Nephron progenitor cell (in vitro differentiated cells): ENCODE measurements at regions not wholly inside any gene's neighbourhood (a gene's known extent, or its start where the extent isn't known, plus 50 kb on each side); places are given as distances from the start of the nearest gene placed in this dataset.

Experiments
- DNase-seq: peaks from one replicate; pipeline ENCODE4 v3.0.0; 2021
- H3K27ac Mint-ChIP-seq: 2 replicates; pipeline ENCODE4 v1.8.0; 2021; ENCODE audit warnings: mild to moderate bottlenecking, moderate library complexity, mixed read lengths
- H3K27me3 Mint-ChIP-seq: 2 replicates; pipeline ENCODE4 v1.8.0; 2021; ENCODE audit warnings: mild to moderate bottlenecking, low read depth, mixed read lengths; ENCODE audit not compliant: poor library complexity
- H3K36me3 Mint-ChIP-seq: 2 replicates; pipeline ENCODE4 v1.8.0; 2021; ENCODE audit warnings: low read depth, mixed read lengths
- H3K4me1 Mint-ChIP-seq: 2 replicates; pipeline ENCODE4 v1.8.0; 2021; ENCODE audit warnings: mixed read lengths
- H3K4me3 Mint-ChIP-seq: 2 replicates; pipeline ENCODE4 v1.8.0; 2021; ENCODE audit warnings: mild to moderate bottlenecking, moderate library complexity, mixed read lengths
- H3K9me3 Mint-ChIP-seq: 2 replicates; pipeline ENCODE4 v1.8.0; 2021; ENCODE audit warnings: mild to moderate bottlenecking, moderate library complexity, mixed read lengths
- TF ChIP-seq, protein P1 (sequence below): fragments of 200-600 bp; sonication (generic); IDR thresholded peaks from 2 replicates; pipeline ENCODE4 v1.5.0; 2021; ENCODE audit warnings: antibody characterized with exemption

DNA sequence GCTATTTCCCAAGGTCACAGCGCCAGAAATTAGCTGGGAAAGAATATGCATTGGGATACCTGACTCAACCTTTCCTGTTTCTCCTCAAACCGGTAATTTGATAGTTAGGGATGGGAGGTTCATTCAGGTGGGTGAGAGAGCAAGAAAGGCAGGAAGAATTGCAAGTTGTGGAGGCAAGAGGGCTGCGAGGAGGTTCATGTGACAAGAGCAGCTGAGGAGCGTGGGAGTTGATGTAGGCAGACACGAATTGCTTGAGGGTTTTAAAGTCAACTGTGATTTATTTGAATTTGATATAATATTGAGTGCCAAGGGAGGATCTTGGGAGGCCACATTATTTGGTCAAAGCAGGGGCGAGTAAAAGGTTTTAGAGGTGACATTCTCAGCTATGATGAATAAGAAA is 329.0 kb downstream of the STIM2 start:
- no peak for DNase-seq
- Mint-ChIP-seq H3K27ac (no peak overlapping the region), H3K9me3 (no peaks in the 10 kb centered on the region), H3K4me3 (no peak overlapping the region), H3K4me1 (peaks cover 5% of the 10 kb centered on the region), H3K27me3 (peaks cover 10% of the 10 kb centered on the region), H3K36me3 (no peaks in the 10 kb centered on the region)
- TF ChIP-seq, protein P1, sequence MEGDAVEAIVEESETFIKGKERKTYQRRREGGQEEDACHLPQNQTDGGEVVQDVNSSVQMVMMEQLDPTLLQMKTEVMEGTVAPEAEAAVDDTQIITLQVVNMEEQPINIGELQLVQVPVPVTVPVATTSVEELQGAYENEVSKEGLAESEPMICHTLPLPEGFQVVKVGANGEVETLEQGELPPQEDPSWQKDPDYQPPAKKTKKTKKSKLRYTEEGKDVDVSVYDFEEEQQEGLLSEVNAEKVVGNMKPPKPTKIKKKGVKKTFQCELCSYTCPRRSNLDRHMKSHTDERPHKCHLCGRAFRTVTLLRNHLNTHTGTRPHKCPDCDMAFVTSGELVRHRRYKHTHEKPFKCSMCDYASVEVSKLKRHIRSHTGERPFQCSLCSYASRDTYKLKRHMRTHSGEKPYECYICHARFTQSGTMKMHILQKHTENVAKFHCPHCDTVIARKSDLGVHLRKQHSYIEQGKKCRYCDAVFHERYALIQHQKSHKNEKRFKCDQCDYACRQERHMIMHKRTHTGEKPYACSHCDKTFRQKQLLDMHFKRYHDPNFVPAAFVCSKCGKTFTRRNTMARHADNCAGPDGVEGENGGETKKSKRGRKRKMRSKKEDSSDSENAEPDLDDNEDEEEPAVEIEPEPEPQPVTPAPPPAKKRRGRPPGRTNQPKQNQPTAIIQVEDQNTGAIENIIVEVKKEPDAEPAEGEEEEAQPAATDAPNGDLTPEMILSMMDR = no peak

DNA sequence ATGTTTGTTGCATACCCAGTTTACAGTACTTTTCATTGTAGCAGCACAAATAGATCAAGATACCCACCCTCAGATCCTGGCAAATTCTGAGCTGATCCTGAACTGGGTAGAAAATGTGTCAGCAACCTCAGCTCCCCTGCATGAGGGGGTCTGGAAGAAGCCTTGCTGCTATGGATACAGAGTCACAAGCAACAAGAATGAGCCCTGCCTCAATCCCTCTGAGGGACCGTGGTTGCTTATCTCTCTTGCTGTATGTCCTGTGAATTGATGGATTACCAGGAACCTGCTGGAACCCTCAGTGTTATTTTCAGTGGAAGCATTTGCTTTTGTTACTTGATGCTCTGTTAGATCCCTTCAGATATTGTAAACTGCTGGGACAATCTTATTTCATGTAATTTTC is 331.0 kb downstream of the STIM2 start:
- Mint-ChIP-seq H3K9me3 (no peaks in the 10 kb centered on the region), H3K27ac (no peak overlapping the region), H3K36me3 (no peaks in the 10 kb centered on the region), H3K27me3 (peaks cover 17% of the 10 kb centered on the region), H3K4me1 (peaks cover 5% of the 10 kb centered on the region), H3K4me3 (no peak overlapping the region)
- TF ChIP-seq, protein P1 = no peak
- DNase-seq = no peak

DNA sequence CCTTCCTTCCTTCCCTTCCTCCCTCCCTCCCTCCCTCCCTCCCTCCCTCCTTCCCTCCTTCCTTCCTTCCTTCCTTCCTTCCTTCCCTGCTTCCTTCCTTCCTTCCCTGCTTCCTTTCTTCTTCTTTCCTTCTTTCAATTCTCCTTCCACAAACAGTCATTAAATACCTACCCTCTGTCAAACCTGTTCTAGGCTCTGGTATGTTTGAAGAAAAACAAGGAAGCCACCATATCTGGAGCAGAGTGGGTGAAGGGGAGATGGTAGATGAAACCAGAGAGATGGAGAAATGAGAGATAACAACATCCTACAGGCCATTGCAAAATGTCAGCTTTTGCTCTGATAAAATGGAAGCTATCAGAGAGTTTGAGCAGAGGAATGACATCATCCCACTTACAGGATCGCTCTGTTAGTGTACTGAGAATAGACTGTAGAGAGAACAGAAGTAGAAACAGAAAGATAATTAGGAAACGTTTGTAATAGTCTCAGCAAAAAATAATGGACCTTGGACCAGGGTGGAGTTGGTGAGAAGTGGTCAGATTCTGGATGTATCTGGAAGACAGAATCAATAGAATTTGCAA is 334.0 kb downstream of the STIM2 start:
- H3K27me3 Mint-ChIP-seq = peaks cover 14% of the 10 kb centered on the region
- H3K4me3 Mint-ChIP-seq = no peak overlapping the region
- H3K4me1 Mint-ChIP-seq = peaks cover 2% of the 10 kb centered on the region
- no peaks in the 10 kb centered on the region for H3K9me3 Mint-ChIP-seq
- H3K27ac Mint-ChIP-seq = no peak overlapping the region
- TF ChIP-seq, protein P1 = no peak
- no peaks in the 10 kb centered on the region for H3K36me3 Mint-ChIP-seq
- no peak for DNase-seq

DNA sequence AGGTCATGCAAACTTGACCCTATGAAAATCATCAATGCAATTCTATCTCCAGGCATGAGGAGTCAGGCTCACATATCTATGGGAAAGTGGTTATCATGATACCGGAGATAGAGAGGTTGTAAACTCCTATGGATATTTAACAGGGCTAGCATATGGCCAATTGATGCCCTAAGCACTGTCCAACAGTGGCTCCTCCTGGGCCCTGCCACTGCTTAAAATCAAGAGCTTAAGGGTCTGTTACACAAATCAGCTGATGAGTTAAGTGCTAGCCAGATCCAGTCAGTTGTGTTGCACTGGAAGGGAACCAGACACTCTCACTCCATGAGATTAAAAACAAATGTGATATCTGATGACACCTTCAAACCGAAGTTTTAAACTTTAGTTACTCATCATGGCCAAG is 337.6 kb downstream of the STIM2 start:
- Mint-ChIP-seq H3K4me1 (no peaks in the 10 kb centered on the region), H3K27me3 (peaks cover 11% of the 10 kb centered on the region), H3K9me3 (no peaks in the 10 kb centered on the region), H3K36me3 (no peaks in the 10 kb centered on the region), H3K27ac (no peak overlapping the region), H3K4me3 (no peak overlapping the region)
- DNase-seq = no peak
- TF ChIP-seq, protein P1 = no peak

DNA sequence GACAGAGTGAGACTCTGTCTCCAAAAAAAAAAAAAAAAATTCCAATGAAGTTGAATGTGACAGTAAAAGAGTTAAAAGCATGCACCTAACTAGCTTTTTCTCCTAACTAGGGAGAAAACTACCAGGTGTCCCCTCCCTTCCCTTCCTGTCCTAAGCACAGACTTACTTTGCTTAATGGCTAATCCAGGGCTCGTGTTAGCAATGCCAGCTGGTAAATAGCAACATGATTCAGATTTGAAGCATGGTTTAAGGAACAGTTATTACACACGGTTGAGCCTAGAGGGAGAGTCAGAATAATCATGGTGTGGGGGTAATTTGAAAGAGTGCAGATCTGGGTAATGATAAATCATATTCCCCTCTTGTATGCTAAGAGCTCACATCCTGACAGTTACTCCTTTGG is 338.3 kb downstream of the STIM2 start:
- H3K36me3 Mint-ChIP-seq = no peaks in the 10 kb centered on the region
- H3K4me1 Mint-ChIP-seq = no peaks in the 10 kb centered on the region
- no peak overlapping the region for H3K4me3 Mint-ChIP-seq
- TF ChIP-seq, protein P1 = no peak
- no peaks in the 10 kb centered on the region for H3K9me3 Mint-ChIP-seq
- peaks cover 11% of the 10 kb centered on the region for H3K27me3 Mint-ChIP-seq
- no peak for DNase-seq
- no peak overlapping the region for H3K27ac Mint-ChIP-seq

DNA sequence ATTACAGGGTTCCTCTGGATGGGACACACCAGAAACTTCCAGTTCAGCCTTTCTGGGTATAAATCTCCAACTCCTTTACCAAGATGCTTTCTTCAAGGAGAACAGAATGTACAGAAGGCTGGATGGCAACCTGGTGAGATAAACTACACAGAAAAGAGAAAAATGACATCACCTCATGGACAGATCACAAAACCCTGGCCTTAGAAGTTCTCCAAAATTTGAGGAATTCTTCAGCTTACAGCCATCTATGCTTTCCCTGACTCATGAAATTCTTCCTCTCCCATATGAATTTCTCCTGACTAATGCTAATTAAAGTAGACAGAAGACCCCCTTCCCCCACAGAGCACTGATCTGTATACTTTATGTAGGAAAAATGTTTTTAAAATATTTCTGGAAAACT is 345.4 kb downstream of the STIM2 start:
- Mint-ChIP-seq H3K4me3 (no peak overlapping the region), H3K27ac (no peak overlapping the region), H3K9me3 (no peaks in the 10 kb centered on the region), H3K27me3 (no peaks in the 10 kb centered on the region), H3K4me1 (no peaks in the 10 kb centered on the region), H3K36me3 (no peaks in the 10 kb centered on the region)
- TF ChIP-seq, protein P1 = no peak
- DNase-seq = no peak
